ENCODE measurements at regions not wholly inside any gene's neighbourhood (a gene's known extent, or its start where the extent isn't known, plus 50 kb on each side); places are given as distances from the start of the nearest gene placed in this dataset.

DNA sequence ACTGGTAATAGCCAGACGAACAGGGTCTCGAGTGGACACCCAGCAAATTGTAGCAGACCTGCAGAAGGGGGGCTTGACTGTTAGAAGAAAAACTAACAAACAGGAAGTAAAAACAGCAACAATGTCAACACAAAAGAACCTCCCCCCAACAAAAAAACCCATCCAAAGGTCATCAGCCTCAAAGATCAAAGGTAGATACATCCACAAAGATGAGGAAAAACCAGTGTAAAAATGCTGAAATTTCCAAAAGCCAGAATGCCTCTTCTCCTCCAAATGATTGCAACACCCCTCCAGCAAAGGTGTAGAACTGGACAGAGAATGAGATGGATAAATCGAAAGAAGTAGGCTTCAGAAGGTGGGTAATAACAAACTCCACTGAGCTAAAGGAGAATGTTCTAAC lies 313.0 kb upstream of the TEX13C start:
- no peak for TF ChIP-seq EZH2 (IDR thresholded peaks at IDR 0.05)
- no peak for TF ChIP-seq EZH2phosphoT487 (IDR thresholded peaks at IDR 0.05)
- TF ChIP-seq, protein P1, sequence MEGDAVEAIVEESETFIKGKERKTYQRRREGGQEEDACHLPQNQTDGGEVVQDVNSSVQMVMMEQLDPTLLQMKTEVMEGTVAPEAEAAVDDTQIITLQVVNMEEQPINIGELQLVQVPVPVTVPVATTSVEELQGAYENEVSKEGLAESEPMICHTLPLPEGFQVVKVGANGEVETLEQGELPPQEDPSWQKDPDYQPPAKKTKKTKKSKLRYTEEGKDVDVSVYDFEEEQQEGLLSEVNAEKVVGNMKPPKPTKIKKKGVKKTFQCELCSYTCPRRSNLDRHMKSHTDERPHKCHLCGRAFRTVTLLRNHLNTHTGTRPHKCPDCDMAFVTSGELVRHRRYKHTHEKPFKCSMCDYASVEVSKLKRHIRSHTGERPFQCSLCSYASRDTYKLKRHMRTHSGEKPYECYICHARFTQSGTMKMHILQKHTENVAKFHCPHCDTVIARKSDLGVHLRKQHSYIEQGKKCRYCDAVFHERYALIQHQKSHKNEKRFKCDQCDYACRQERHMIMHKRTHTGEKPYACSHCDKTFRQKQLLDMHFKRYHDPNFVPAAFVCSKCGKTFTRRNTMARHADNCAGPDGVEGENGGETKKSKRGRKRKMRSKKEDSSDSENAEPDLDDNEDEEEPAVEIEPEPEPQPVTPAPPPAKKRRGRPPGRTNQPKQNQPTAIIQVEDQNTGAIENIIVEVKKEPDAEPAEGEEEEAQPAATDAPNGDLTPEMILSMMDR (IDR thresholded peaks at IDR 0.05) = no peak
- no peak overlapping the region for H3K27ac Mint-ChIP-seq
- no peaks in the 10 kb centered on the region for H3K27me3 ChIP-seq
- no peak overlapping the region for H2AFZ ChIP-seq (replicated peaks)
- H3K4me1 Mint-ChIP-seq = peaks cover 5% of the 10 kb centered on the region
- no peak for DNase-seq (ENCODE audit: low spot score)
- no peaks in the 10 kb centered on the region for H3K36me3 Mint-ChIP-seq
- no peaks in the 10 kb centered on the region for H3K4me1 ChIP-seq
- H3K9ac ChIP-seq = no peak overlapping the region
- H3K9me3 Mint-ChIP-seq = peaks cover 12% of the 10 kb centered on the region
- H3K36me3 ChIP-seq = no peaks in the 10 kb centered on the region
- H3K4me2 ChIP-seq = no peak overlapping the region
- H3K4me3 Mint-ChIP-seq = no peak overlapping the region
- no peaks in the 10 kb centered on the region for H4K20me1 ChIP-seq (ENCODE audit: low read depth)
- peaks cover 2% of the 10 kb centered on the region for H3K27me3 Mint-ChIP-seq (ENCODE audit: insufficient read depth, low read depth)
- no peaks in the 10 kb centered on the region for H3K9me3 ChIP-seq (ENCODE audit: low read depth)
- H3K4me3 ChIP-seq = no peak overlapping the region
- no peaks in the 10 kb centered on the region for H3K79me2 ChIP-seq (ENCODE audit: low read depth)
- no peaks in the 10 kb centered on the region for H3F3A ChIP-seq (ENCODE audit: low read depth)
- H3K27ac ChIP-seq = no peak overlapping the region

DNA sequence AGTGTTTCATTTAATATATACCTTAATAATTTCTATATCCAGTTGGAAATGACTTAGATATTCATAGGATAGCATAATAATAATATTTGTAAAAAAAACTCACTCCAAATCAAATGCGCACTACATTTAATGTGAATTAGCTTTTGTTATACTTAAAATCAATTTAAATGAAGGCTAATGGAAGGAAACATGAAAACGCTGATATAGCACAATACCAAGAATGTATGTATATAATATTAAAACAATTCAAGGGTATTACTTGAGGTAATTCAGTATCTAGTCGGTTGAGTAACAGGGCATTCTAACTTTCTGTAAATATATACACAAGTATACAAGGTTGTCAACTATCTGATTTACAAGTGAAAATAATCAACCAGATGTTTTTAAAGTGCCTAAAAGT lies 307.1 kb upstream of the TEX13C start:
- peaks cover 2% of the 10 kb centered on the region for H3K27me3 Mint-ChIP-seq (ENCODE audit: insufficient read depth, low read depth)
- no peak overlapping the region for H3K4me2 ChIP-seq
- no peak overlapping the region for H3K9ac ChIP-seq
- DNase-seq (ENCODE audit: low spot score) = no peak
- H3K36me3 Mint-ChIP-seq = no peaks in the 10 kb centered on the region
- no peak overlapping the region for H3K4me3 Mint-ChIP-seq
- H3K9me3 ChIP-seq (ENCODE audit: low read depth) = no peaks in the 10 kb centered on the region
- no peaks in the 10 kb centered on the region for H4K20me1 ChIP-seq (ENCODE audit: low read depth)
- no peak overlapping the region for H3K27ac Mint-ChIP-seq
- no peaks in the 10 kb centered on the region for H3K27me3 ChIP-seq
- H3F3A ChIP-seq (ENCODE audit: low read depth) = no peaks in the 10 kb centered on the region
- H3K36me3 ChIP-seq = no peaks in the 10 kb centered on the region
- no peak for TF ChIP-seq EZH2phosphoT487 (IDR thresholded peaks at IDR 0.05)
- TF ChIP-seq EZH2 (IDR thresholded peaks at IDR 0.05) = no peak
- TF ChIP-seq, protein P1 (IDR thresholded peaks at IDR 0.05) = no peak
- no peak overlapping the region for H2AFZ ChIP-seq (replicated peaks)
- H3K79me2 ChIP-seq (ENCODE audit: low read depth) = no peaks in the 10 kb centered on the region
- H3K27ac ChIP-seq = no peak overlapping the region
- no peaks in the 10 kb centered on the region for H3K4me1 Mint-ChIP-seq
- no peaks in the 10 kb centered on the region for H3K4me1 ChIP-seq
- H3K9me3 Mint-ChIP-seq = peaks cover 12% of the 10 kb centered on the region
- H3K4me3 ChIP-seq = no peak overlapping the region

- H3K27ac Mint-ChIP-seq = no peak overlapping the region
- Histone ChIP-seq H3K4me3 (no peak overlapping the region), H3F3A (ENCODE audit: low read depth) (no peaks in the 10 kb centered on the region), H3K27me3 (no peaks in the 10 kb centered on the region), H3K36me3 (no peaks in the 10 kb centered on the region), H2AFZ (replicated peaks) (no peak overlapping the region), H3K79me2 (ENCODE audit: low read depth) (no peaks in the 10 kb centered on the region), H4K20me1 (ENCODE audit: low read depth) (no peaks in the 10 kb centered on the region), H3K9ac (no peak overlapping the region), H3K4me1 (no peaks in the 10 kb centered on the region), H3K9me3 (ENCODE audit: low read depth) (no peaks in the 10 kb centered on the region), H3K4me2 (no peak overlapping the region), H3K27ac (no peak overlapping the region)
- H3K36me3 Mint-ChIP-seq = no peaks in the 10 kb centered on the region
- no peaks in the 10 kb centered on the region for H3K27me3 Mint-ChIP-seq (ENCODE audit: insufficient read depth, low read depth)
- DNase-seq (ENCODE audit: low spot score) = no peak
- no peaks in the 10 kb centered on the region for H3K4me1 Mint-ChIP-seq
- TF ChIP-seq EZH2 (IDR thresholded peaks at IDR 0.05) = no peak
- TF ChIP-seq, protein P1 (IDR thresholded peaks at IDR 0.05) = no peak
- TF ChIP-seq EZH2phosphoT487 (IDR thresholded peaks at IDR 0.05) = no peak
- H3K4me3 Mint-ChIP-seq = no peak overlapping the region
- H3K9me3 Mint-ChIP-seq = no peaks in the 10 kb centered on the region
Observed at GRCh38 chrX:125029131-125029530, 290.5 kb upstream of the TEX13C start.
